Naive thymus-derived CD4-positive, alpha-beta T cell (primary cell): ENCODE measurements at regions not wholly inside any gene's neighbourhood (a gene's known extent, or its start where the extent isn't known, plus 50 kb on each side); places are given as distances from the start of the nearest gene placed in this dataset.

Experiments
- ATAC-seq: fragments of 150-1000 bp; cut with Tn5 transposase; 2 replicates; pipeline ENCODE4 v1.10.0; 2021; ENCODE audit warnings: mild to moderate bottlenecking, moderate library complexity
- CTCF ChIA-PET: fragments of 350-600 bp; sonication (Branson Sonifier 250); formaldehyde crosslinking; loops from one replicate; lab custom pipeline; 2021; ENCODE audit warnings: antibody characterized with exemption; lab: Charles Lee
- POLR2A ChIA-PET: fragments of 350-600 bp; sonication (Branson Sonifier 250); formaldehyde crosslinking; loops from one replicate; lab custom pipeline; 2021; ENCODE audit warnings: antibody characterized with exemption, inconsistent platforms; lab: Charles Lee
- DNase-seq, 9 donors: peaks; one replicate each; pipeline versions ENCODE4 v3.0.0 to v3.0.0-alpha.2; 2020 to 2022; ENCODE audit warnings: mixed read lengths in 1 of 9
- H3K27ac ChIP-seq: one replicate; pipeline ENCODE4 v1.7.0; 2013; ENCODE audit warnings: mild to moderate bottlenecking, low read depth, low read length, moderate library complexity
- H3K27me3 ChIP-seq, 2 donors: one replicate each; pipeline ENCODE4 v1.7.0; 2013; ENCODE audit warnings: low read length in 2 of 2, mild to moderate bottlenecking in 2 of 2, moderate library complexity in 2 of 2; ENCODE audit not compliant: control insufficient read depth in 2 of 2, insufficient read depth in 2 of 2
- H3K36me3 ChIP-seq, 3 experiments: 1 replicate in 2 of 3; 2 replicates in 1 of 3; pipeline ENCODE4 v1.7.0; 2013; ENCODE audit warnings: low read length in 3 of 3, mild to moderate bottlenecking in 3 of 3, moderate library complexity in 1 of 3; ENCODE audit not compliant: insufficient read depth in 3 of 3, control insufficient read depth in 2 of 3
- H3K4me1 ChIP-seq, 2 donors: one replicate each; pipeline ENCODE4 v1.7.0; 2013; ENCODE audit warnings: low read length in 2 of 2, mild to moderate bottlenecking in 2 of 2, moderate library complexity in 1 of 2; ENCODE audit not compliant: control insufficient read depth in 2 of 2, insufficient read depth in 2 of 2
- H3K4me3 ChIP-seq: 2 replicates; pipeline ENCODE4 v1.7.0; 2013; ENCODE audit warnings: mild to moderate bottlenecking, low read length
- H3K9me3 ChIP-seq, 3 experiments: 1 replicate in 2 of 3; 2 replicates in 1 of 3; pipeline ENCODE4 v1.7.0; 2013; ENCODE audit warnings: low read length in 3 of 3; ENCODE audit not compliant: control insufficient read depth in 2 of 3
- H3K27ac Mint-ChIP-seq, 9 donors: one replicate each; pipeline ENCODE4 v1.8.0; 2020 to 2022; ENCODE audit warnings: mixed read lengths in 9 of 9, mild to moderate bottlenecking in 8 of 9, moderate library complexity in 5 of 9, inconsistent platforms in 2 of 9
- H3K27me3 Mint-ChIP-seq, 5 donors: one replicate each; pipeline ENCODE4 v1.8.0; 2021 to 2022; ENCODE audit warnings: mixed read lengths in 5 of 5, mild to moderate bottlenecking in 1 of 5
- H3K36me3 Mint-ChIP-seq, 5 donors: one replicate each; pipeline ENCODE4 v1.8.0; 2020 to 2022; ENCODE audit warnings: mixed read lengths in 5 of 5, mild to moderate bottlenecking in 3 of 5, inconsistent platforms in 1 of 5
- H3K4me1 Mint-ChIP-seq, 7 donors: one replicate each; pipeline ENCODE4 v1.8.0; 2020 to 2022; ENCODE audit warnings: mixed read lengths in 7 of 7, mild to moderate bottlenecking in 3 of 7, inconsistent platforms in 1 of 7
- H3K4me3 Mint-ChIP-seq, 10 donors: one replicate each; pipeline ENCODE4 v1.8.0; 2020 to 2022; ENCODE audit warnings: mild to moderate bottlenecking in 10 of 10, mixed read lengths in 10 of 10, moderate library complexity in 6 of 10, inconsistent platforms in 2 of 10
- H3K9me3 Mint-ChIP-seq, 11 donors: one replicate each; pipeline ENCODE4 v1.8.0; 2020 to 2022; ENCODE audit warnings: mixed read lengths in 11 of 11, mild to moderate bottlenecking in 4 of 11, inconsistent platforms in 1 of 11, moderate library complexity in 1 of 11
- intact Hi-C, 2 donors: fragments of 100-400 bp; cut with micrococcal nuclease; formaldehyde crosslinking; loops; one replicate each; pipeline ENCODE4 v1.15.1; 2023

GRCh38 chr11:33514079-33514925 is 186.3 kb downstream of the C11orf91 start:
- H3K36me3 ChIP-seq: no peaks in the 10 kb centered on the region
- ChIA-PET POLR2A (no interaction called here), CTCF (no interaction called here)
- no peaks in the 10 kb centered on the region for H3K9me3 ChIP-seq
- no peaks in the 10 kb centered on the region for H3K4me1 ChIP-seq
- Mint-ChIP-seq H3K36me3 (no peaks in the 10 kb centered on the region), H3K4me3 (no peak overlapping the region), H3K27ac (no peak overlapping the region), H3K27me3 (peaks cover 4 to 45% (median 28%) of the 10 kb centered on the region in 5 donors), H3K9me3 (peaks cover 0 to 3% (median 0%) of the 10 kb centered on the region in 11 donors), H3K4me1 (peaks cover 0 to 2% (median 0%) of the 10 kb centered on the region in 7 donors)
- no peak for DNase-seq
- H3K27ac ChIP-seq: no peak overlapping the region
- H3K27me3 ChIP-seq: no peaks in the 10 kb centered on the region
- no peak for ATAC-seq
- intact Hi-C loops: no loop called here
- H3K4me3 ChIP-seq: no peak overlapping the region

DNA sequence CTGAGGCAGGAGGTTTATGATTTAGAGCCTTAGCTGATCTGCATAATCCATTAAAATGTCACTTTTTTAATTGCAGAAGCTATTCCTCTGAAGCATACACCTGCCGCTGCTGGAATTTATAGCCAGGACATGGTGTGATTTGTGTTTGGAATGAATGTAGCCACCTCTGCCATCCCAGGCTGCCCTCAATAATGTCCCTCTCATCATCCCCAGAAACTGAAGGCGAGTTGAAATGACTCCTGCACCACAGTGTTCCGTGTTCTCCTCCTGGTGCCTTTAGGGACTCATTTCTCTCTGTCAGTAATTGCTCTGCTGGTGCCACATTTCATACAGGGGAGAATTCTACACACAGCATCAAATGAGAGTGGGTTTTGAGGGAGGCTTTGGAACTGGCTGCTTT is 191.0 kb downstream of the C11orf91 start:
- Histone ChIP-seq H3K4me1 (no peaks in the 10 kb centered on the region), H3K9me3 (no peaks in the 10 kb centered on the region), H3K36me3 (no peaks in the 10 kb centered on the region), H3K4me3 (no peak overlapping the region), H3K27me3 (no peaks in the 10 kb centered on the region), H3K27ac (no peak overlapping the region)
- Mint-ChIP-seq H3K36me3 (no peaks in the 10 kb centered on the region), H3K4me1 (no peaks in the 10 kb centered on the region), H3K9me3 (peaks cover 0 to 1% (median 0%) of the 10 kb centered on the region in 11 donors), H3K4me3 (no peak overlapping the region), H3K27ac (no peak overlapping the region), H3K27me3 (peaks cover 2 to 27% (median 17%) of the 10 kb centered on the region in 5 donors)
- ChIA-PET POLR2A (no interaction called here), CTCF (no interaction called here)
- DNase-seq (no peak), ATAC-seq (no peak)
- intact Hi-C loops: no loop called here

- no peaks in the 10 kb centered on the region for H3K36me3 Mint-ChIP-seq
- H3K27ac ChIP-seq: no peak overlapping the region
- peaks cover 2 to 16% (median 14%) of the 10 kb centered on the region in 5 donors for H3K27me3 Mint-ChIP-seq
- H3K36me3 ChIP-seq: no peaks in the 10 kb centered on the region
- no peaks in the 10 kb centered on the region for H3K4me1 Mint-ChIP-seq
- H3K27ac Mint-ChIP-seq: no peak overlapping the region
- no peak for DNase-seq
- H3K9me3 ChIP-seq: no peaks in the 10 kb centered on the region
- no peaks in the 10 kb centered on the region for H3K9me3 Mint-ChIP-seq
- H3K27me3 ChIP-seq: no peaks in the 10 kb centered on the region
- CTCF ChIA-PET: no interaction called here
- no peak overlapping the region for H3K4me3 ChIP-seq
- POLR2A ChIA-PET: no interaction called here
- H3K4me1 ChIP-seq: no peaks in the 10 kb centered on the region
- H3K4me3 Mint-ChIP-seq: no peak overlapping the region
- no peak for ATAC-seq
- intact Hi-C loops: no loop called here
Measured at GRCh38 chr11:33507967-33508366, 192.7 kb downstream of the C11orf91 start.

GRCh38 chr11:33507356-33507755 is 193.3 kb downstream of the C11orf91 start:
- H3K27me3 ChIP-seq: no peaks in the 10 kb centered on the region
- no peak for DNase-seq
- intact Hi-C loops: no loop called here
- CTCF ChIA-PET: no interaction called here
- Mint-ChIP-seq H3K36me3 (no peaks in the 10 kb centered on the region), H3K4me1 (no peaks in the 10 kb centered on the region), H3K27me3 (peaks cover 0 to 17% (median 11%) of the 10 kb centered on the region in 5 donors), H3K9me3 (no peaks in the 10 kb centered on the region), H3K27ac (no peak overlapping the region), H3K4me3 (no peak overlapping the region)
- no peaks in the 10 kb centered on the region for H3K9me3 ChIP-seq
- H3K36me3 ChIP-seq: no peaks in the 10 kb centered on the region
- no peak overlapping the region for H3K4me3 ChIP-seq
- POLR2A ChIA-PET: no interaction called here
- no peak overlapping the region for H3K27ac ChIP-seq
- no peaks in the 10 kb centered on the region for H3K4me1 ChIP-seq
- no peak for ATAC-seq

- peaks cover 0 to 5% (median 0%) of the 10 kb centered on the region in 11 donors for H3K9me3 Mint-ChIP-seq
- intact Hi-C loops: no loop called here
- DNase-seq (no peak), ATAC-seq (no peak)
- no peaks in the 10 kb centered on the region for H3K27me3 ChIP-seq
- no peak overlapping the region for H3K27ac Mint-ChIP-seq
- H3K4me3 ChIP-seq: no peak overlapping the region
- H3K36me3 ChIP-seq: no peaks in the 10 kb centered on the region
- H3K4me3 Mint-ChIP-seq: no peak overlapping the region
- H3K4me1 Mint-ChIP-seq: no peaks in the 10 kb centered on the region
- H3K4me1 ChIP-seq: no peaks in the 10 kb centered on the region
- H3K9me3 ChIP-seq: no peaks in the 10 kb centered on the region
- no peaks in the 10 kb centered on the region for H3K36me3 Mint-ChIP-seq
- ChIA-PET CTCF (no interaction called here), POLR2A (no interaction called here)
- peaks cover 0 to 15% (median 6%) of the 10 kb centered on the region in 5 donors for H3K27me3 Mint-ChIP-seq
- no peak overlapping the region for H3K27ac ChIP-seq
Measured at GRCh38 chr11:33505093-33505492, 195.5 kb downstream of the C11orf91 start.

- no peaks in the 10 kb centered on the region for H3K27me3 ChIP-seq
- Mint-ChIP-seq H3K27me3 (peaks cover 0 to 25% (median 17%) of the 10 kb centered on the region in 5 donors), H3K36me3 (peaks cover 0 to 4% (median 0%) of the 10 kb centered on the region in 5 donors), H3K4me3 (no peak overlapping the region), H3K9me3 (peaks cover 0 to 14% (median 4%) of the 10 kb centered on the region in 11 donors), H3K4me1 (no peaks in the 10 kb centered on the region), H3K27ac (no peak overlapping the region)
- no peak overlapping the region for H3K27ac ChIP-seq
- H3K4me1 ChIP-seq: no peaks in the 10 kb centered on the region
- POLR2A ChIA-PET: interaction anchor here (1.0 kb wide), 1 partner anchor 11 kb away, joined by 3 read pairs; no protein-coding TSS in a partner anchor
- intact Hi-C loops: no loop called here
- H3K36me3 ChIP-seq: no peaks in the 10 kb centered on the region
- no peaks in the 10 kb centered on the region for H3K9me3 ChIP-seq
- CTCF ChIA-PET: no interaction called here
- H3K4me3 ChIP-seq: no peak overlapping the region
- DNase-seq (no peak), ATAC-seq (no peak)
Measured at GRCh38 chr11:33500861-33501479, 199.7 kb downstream of the C11orf91 start.
